Inflammatory macrophage (primary cell): ENCODE measurements at regions not wholly inside any gene's neighbourhood (a gene's known extent, or its start where the extent isn't known, plus 50 kb on each side); places are given as distances from the start of the nearest gene placed in this dataset.

Experiments used
- DNase-seq, 2 donors: peaks; one replicate each; pipeline ENCODE4 v3.0.0-alpha.2; 2020 to 2022

- DNase-seq: no peak
These were observed 127.1 kb downstream of the SLC30A10 start for GRCh38 chr1:219801156-219801820.

- DNase-seq: peak; percentile 33 to 53
These were observed 129.9 kb downstream of the SLC30A10 start for GRCh38 chr1:219798283-219799030.

GRCh38 chr1:219797683-219798082 is 130.7 kb downstream of the SLC30A10 start:
- no peak for DNase-seq

- DNase-seq: no peak
These were observed 131.3 kb downstream of the SLC30A10 start for GRCh38 chr1:219797009-219797408.

- DNase-seq: no peak
These were observed 132.9 kb downstream of the SLC30A10 start for GRCh38 chr1:219795363-219795917.

- peak; percentile 10 to 16 for DNase-seq
These were observed 134.1 kb downstream of the SLC30A10 start for GRCh38 chr1:219794085-219794743.

- no peak for DNase-seq
These were observed 135.9 kb downstream of the SLC30A10 start for GRCh38 chr1:219792337-219793021.

GRCh38 chr1:219791766-219792165 is 136.6 kb downstream of the SLC30A10 start:
- no peak for DNase-seq

GRCh38 chr1:219790834-219791615 is 137.3 kb downstream of the SLC30A10 start:
- no peak for DNase-seq

GRCh38 chr1:219788700-219789099 is 139.7 kb downstream of the SLC30A10 start:
- DNase-seq: no peak

GRCh38 chr1:219788091-219788490 is 140.3 kb downstream of the SLC30A10 start:
- no peak for DNase-seq

- DNase-seq: no peak
These were observed 143.5 kb downstream of the SLC30A10 start for GRCh38 chr1:219784660-219785381.

GRCh38 chr1:219783605-219784235 is 144.6 kb downstream of the SLC30A10 start:
- no peak for DNase-seq

- DNase-seq: no peak
These were observed 145.4 kb downstream of the SLC30A10 start for GRCh38 chr1:219782929-219783328.

- no peak for DNase-seq
These were observed 146.0 kb downstream of the SLC30A10 start for GRCh38 chr1:219782311-219782710.

GRCh38 chr1:219781491-219781890 is 146.9 kb downstream of the SLC30A10 start:
- DNase-seq: no peak

- no peak for DNase-seq
These were observed 149.5 kb downstream of the SLC30A10 start for GRCh38 chr1:219778793-219779369.

- no peak for DNase-seq
These were observed 150.2 kb downstream of the SLC30A10 start for GRCh38 chr1:219778110-219778509.

- no peak for DNase-seq
These were observed 154.0 kb downstream of the SLC30A10 start for GRCh38 chr1:219774386-219774785.

GRCh38 chr1:219773775-219774174 is 154.6 kb downstream of the SLC30A10 start:
- no peak for DNase-seq
